ENCODE measurements at regions not wholly inside any gene's neighbourhood (a gene's known extent, or its start where the extent isn't known, plus 50 kb on each side); places are given as distances from the start of the nearest gene placed in this dataset.

DNA sequence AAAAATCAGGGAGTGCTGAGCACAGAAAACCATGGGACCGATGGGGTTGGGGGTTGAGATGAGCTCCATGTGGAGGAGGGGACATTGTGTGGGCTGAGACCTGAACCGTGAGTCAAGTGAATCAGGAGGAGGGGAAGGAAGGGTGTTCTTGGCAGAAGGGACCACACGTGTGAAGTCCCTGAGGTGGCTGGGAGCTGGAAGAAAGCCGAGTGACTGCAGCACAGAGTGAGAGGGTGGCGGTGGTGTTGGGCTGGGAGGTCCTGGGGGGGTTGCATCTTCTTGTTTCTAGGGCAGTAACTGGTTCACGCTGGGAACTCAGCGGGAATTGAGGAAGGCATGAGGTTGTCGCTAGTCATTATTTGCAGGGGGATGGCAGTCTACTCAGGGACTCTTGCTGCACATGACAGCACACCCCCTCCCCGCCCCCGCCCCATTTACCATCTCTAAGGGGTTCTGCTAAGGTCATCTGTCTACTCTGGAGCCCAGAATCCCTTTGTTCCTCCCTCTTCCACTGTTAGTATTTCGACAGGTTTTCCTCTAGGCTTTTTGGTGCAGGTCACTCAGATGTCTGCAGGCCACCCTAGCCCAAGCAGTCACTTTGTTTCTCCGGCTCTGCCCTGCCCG is 254.3 kb downstream of the TLE3 start:
- no peak overlapping the region for H2AK5ac ChIP-seq (ENCODE audit: low read depth, low read length)
- ATAC-seq (ENCODE audit: low read depth) = no peak
- CTCF ChIA-PET = no interaction called here
- POLR2A ChIA-PET (ENCODE audit: unreplicated experiment) = no interaction called here
- no peak overlapping the region for H3K23ac ChIP-seq (ENCODE audit: low read depth, low read length)
- DNase-seq = no peak
- peaks cover 17% of the 10 kb centered on the region for H3K27me3 ChIP-seq (ENCODE audit: control insufficient read depth, insufficient read depth, low read length)
- no peaks in the 10 kb centered on the region for H4K20me1 ChIP-seq (ENCODE audit: insufficient read depth, low read length)
- in situ Hi-C loops (cut with MboI; ENCODE audit: low sequenced_read_pairs) (no loop called here), intact Hi-C loops (cut with micrococcal nuclease) (no loop called here), dilution Hi-C loops (cut with HindIII; ENCODE audit: low sequenced_read_pairs, unreplicated experiment) (no loop called here)
- no peaks in the 10 kb centered on the region for H3K36me3 ChIP-seq (ENCODE audit: control insufficient read depth, insufficient read depth, low read length)
- no peak overlapping the region for H3K18ac ChIP-seq (ENCODE audit: low read depth, low read length)
- 59% methylated on average over 3 of the region's 13 CpGs; no CpG with 5 or more reads in 1 of the 2 experiments for WGBS, 2 experiments (ENCODE audit: extremely low coverage in 2 of 2, insufficient read length in 1 of 2)
- H2AFZ ChIP-seq (replicated peaks; ENCODE audit: low read length, poor library complexity) = no peak overlapping the region
- H3K4me1 ChIP-seq (ENCODE audit: control insufficient read depth, insufficient read depth, low read length) = no peaks in the 10 kb centered on the region
- H3K27ac ChIP-seq (ENCODE audit: insufficient read depth, low read length) = no peak overlapping the region
- no peak overlapping the region for H3K14ac ChIP-seq (replicated peaks; ENCODE audit: low read depth, low read length)
- no peak overlapping the region for H2BK15ac ChIP-seq (ENCODE audit: low read depth, low read length)
- no peak overlapping the region for H3K4me2 ChIP-seq (ENCODE audit: low read depth, low read length)
- no peak overlapping the region for H4K91ac ChIP-seq (ENCODE audit: insufficient read depth, low read depth, low read length)
- no peak overlapping the region for H3K4me3 ChIP-seq (ENCODE audit: insufficient read depth, low read depth, low read length)
- H3K9me1 ChIP-seq (ENCODE audit: insufficient read depth, low read length) = no peaks in the 10 kb centered on the region
- no peak overlapping the region for H2BK120ac ChIP-seq (ENCODE audit: low read depth, low read length)
- no peaks in the 10 kb centered on the region for H3K79me1 ChIP-seq (ENCODE audit: low read depth in 1 of 2, low read length in 2 of 2)
- no peak overlapping the region for H4K5ac ChIP-seq (ENCODE audit: low read depth, low read length)
- no TSS peak for BruUV-seq (replicated peaks)
- H3K4ac ChIP-seq (ENCODE audit: low read depth, low read length) = no peak overlapping the region
- no peak overlapping the region for H4K8ac ChIP-seq (ENCODE audit: low read depth in 2 of 2, low read length in 2 of 2)
- H2AK9ac ChIP-seq (replicated peaks; ENCODE audit: low read depth, low read length, poor library complexity) = no peak overlapping the region
- H2BK5ac ChIP-seq (ENCODE audit: low read depth, low read length, poor library complexity, severe bottlenecking) = no peak overlapping the region
- peaks cover 2% of the 10 kb centered on the region for H3K9me3 ChIP-seq (ENCODE audit: control insufficient read depth, insufficient read depth, low read length)
- TF ChIP-seq RCOR1 (IDR thresholded peaks at IDR 0.05; ENCODE audit: insufficient replicate concordance, low read length) = no peak
- TF ChIP-seq MAZ (IDR thresholded peaks at IDR 0.05; ENCODE audit: borderline replicate concordance, low read depth, low read length) = no peak
- TF ChIP-seq BHLHE40 (IDR thresholded peaks at IDR 0.05; ENCODE audit: low read depth, low read length) = no peak
- TF ChIP-seq RFX5 (IDR thresholded peaks at IDR 0.05; ENCODE audit: low read depth, low read length) = no peak
- TF ChIP-seq, protein P1, sequence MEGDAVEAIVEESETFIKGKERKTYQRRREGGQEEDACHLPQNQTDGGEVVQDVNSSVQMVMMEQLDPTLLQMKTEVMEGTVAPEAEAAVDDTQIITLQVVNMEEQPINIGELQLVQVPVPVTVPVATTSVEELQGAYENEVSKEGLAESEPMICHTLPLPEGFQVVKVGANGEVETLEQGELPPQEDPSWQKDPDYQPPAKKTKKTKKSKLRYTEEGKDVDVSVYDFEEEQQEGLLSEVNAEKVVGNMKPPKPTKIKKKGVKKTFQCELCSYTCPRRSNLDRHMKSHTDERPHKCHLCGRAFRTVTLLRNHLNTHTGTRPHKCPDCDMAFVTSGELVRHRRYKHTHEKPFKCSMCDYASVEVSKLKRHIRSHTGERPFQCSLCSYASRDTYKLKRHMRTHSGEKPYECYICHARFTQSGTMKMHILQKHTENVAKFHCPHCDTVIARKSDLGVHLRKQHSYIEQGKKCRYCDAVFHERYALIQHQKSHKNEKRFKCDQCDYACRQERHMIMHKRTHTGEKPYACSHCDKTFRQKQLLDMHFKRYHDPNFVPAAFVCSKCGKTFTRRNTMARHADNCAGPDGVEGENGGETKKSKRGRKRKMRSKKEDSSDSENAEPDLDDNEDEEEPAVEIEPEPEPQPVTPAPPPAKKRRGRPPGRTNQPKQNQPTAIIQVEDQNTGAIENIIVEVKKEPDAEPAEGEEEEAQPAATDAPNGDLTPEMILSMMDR (conservative IDR thresholded peaks at IDR 0.05; ENCODE audit: low read depth, low read length) = no peak
- TF ChIP-seq CEBPB (IDR thresholded peaks at IDR 0.05; ENCODE audit: low read depth, low read length) = no peak
- TF ChIP-seq NFE2L2 (IDR thresholded peaks at IDR 0.05; ENCODE audit: low read depth, low read length) = no peak
- no peak for TF ChIP-seq MXI1 (IDR thresholded peaks at IDR 0.05; ENCODE audit: borderline replicate concordance, low read depth, low read length)
- TF ChIP-seq RAD21 (IDR thresholded peaks at IDR 0.05; ENCODE audit: low read length) = no peak
- TF ChIP-seq, protein P2, sequence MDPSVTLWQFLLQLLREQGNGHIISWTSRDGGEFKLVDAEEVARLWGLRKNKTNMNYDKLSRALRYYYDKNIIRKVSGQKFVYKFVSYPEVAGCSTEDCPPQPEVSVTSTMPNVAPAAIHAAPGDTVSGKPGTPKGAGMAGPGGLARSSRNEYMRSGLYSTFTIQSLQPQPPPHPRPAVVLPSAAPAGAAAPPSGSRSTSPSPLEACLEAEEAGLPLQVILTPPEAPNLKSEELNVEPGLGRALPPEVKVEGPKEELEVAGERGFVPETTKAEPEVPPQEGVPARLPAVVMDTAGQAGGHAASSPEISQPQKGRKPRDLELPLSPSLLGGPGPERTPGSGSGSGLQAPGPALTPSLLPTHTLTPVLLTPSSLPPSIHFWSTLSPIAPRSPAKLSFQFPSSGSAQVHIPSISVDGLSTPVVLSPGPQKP (IDR thresholded peaks at IDR 0.05; ENCODE audit: borderline replicate concordance, low read depth, low read length) = no peak
- TF ChIP-seq MAFK (IDR thresholded peaks at IDR 0.05; ENCODE audit: low read depth, low read length) = no peak
- no peak overlapping the region for H3K56ac ChIP-seq (ENCODE audit: extremely low read depth, insufficient read depth, low read length)
- H3K9ac ChIP-seq (ENCODE audit: low read depth, low read length) = no peak overlapping the region
- H2BK20ac ChIP-seq (ENCODE audit: low read depth, low read length) = no peak overlapping the region
